Gastrocnemius medialis (tissue), 4 donors: ENCODE measurements at regions not wholly inside any gene's neighbourhood (a gene's known extent, or its start where the extent isn't known, plus 50 kb on each side); places are given as distances from the start of the nearest gene placed in this dataset.

Experiments
- ATAC-seq, 2 donors: fragments of 150-250 bp; one replicate each; pipeline ENCODE4 v1.9.1; 2016
- DNase-seq, 2 donors: peaks; one replicate each; pipeline ENCODE4 v3.0.0-alpha.2; 2019
- H3K27ac ChIP-seq, 4 donors: fragments of 200-600 bp; sonication (generic); 1 replicate in 1 of 4; 2 replicates in 3 of 4; pipeline ENCODE4 v1.5.1; 2016 to 2018; ENCODE audit warnings: mild to moderate bottlenecking in 2 of 4, moderate library complexity in 1 of 4
- H3K27me3 ChIP-seq, 3 donors: fragments of 200-600 bp; sonication (generic) in 2 of 3; 1 replicate in 1 of 3; 2 replicates in 2 of 3; pipeline versions ENCODE4 v1.5.1 to v1.6.0; 2016 to 2019; ENCODE audit warnings: mild to moderate bottlenecking in 1 of 3, moderate library complexity in 1 of 3
- H3K36me3 ChIP-seq, 2 donors: fragments of 200-600 bp; sonication (generic) in 1 of 2; one replicate each; pipeline ENCODE4 v1.5.1; 2017 to 2018
- H3K4me1 ChIP-seq, 2 donors: fragments of 200-600 bp; sonication (generic) in 1 of 2; one replicate each; pipeline ENCODE4 v1.5.1; 2016 to 2017; ENCODE audit warnings: mild to moderate bottlenecking in 2 of 2
- H3K4me3 ChIP-seq, 4 donors: fragments of 200-600 bp; sonication (generic) in 3 of 4; 1 replicate in 1 of 4; 2 replicates in 3 of 4; pipeline ENCODE4 v1.5.1; 2016 to 2019; ENCODE audit warnings: mild to moderate bottlenecking in 2 of 4
- H3K9me3 ChIP-seq, 3 donors: fragments of 200-600 bp; sonication (generic) in 2 of 3; 1 replicate in 1 of 3; 2 replicates in 2 of 3; pipeline ENCODE4 v1.5.1; 2016 to 2019
- POLR2A ChIP-seq, 2 donors: fragments of 450-650 bp; IDR thresholded peaks; one replicate each; pipeline ENCODE4 v1.6.1; 2017; ENCODE audit warnings: antibody characterized with exemption in 2 of 2, mild to moderate bottlenecking in 2 of 2, moderate library complexity in 2 of 2
- in situ Hi-C, 4 donors: fragments of 200-750 bp; cut with MboI; loops; one replicate each; pipeline versions ENCODE4 v1.15.0 to v1.8.0; 2017; ENCODE audit warnings: low sequenced_read_pairs in 4 of 4
- intact Hi-C: fragments of 100-400 bp; cut with DNase I; formaldehyde crosslinking; loops from one replicate; pipeline ENCODE4 v1.15.1; 2023; ENCODE audit warnings: low total_unique reads
- TF ChIP-seq, protein P1 (sequence below), 5 experiments: fragments of 450-650 bp in 3 of 5; fragments of 200-600 bp in 2 of 5; sonication (generic) in 2 of 5; IDR thresholded peaks in 4 of 5; conservative IDR thresholded peaks in 1 of 5; 1 replicate in 4 of 5; 2 replicates in 1 of 5; pipeline ENCODE4 v1.5.1; 2016 to 2019; ENCODE audit warnings: antibody characterized with exemption in 5 of 5, mild to moderate bottlenecking in 3 of 5, moderate library complexity in 3 of 5

DNA sequence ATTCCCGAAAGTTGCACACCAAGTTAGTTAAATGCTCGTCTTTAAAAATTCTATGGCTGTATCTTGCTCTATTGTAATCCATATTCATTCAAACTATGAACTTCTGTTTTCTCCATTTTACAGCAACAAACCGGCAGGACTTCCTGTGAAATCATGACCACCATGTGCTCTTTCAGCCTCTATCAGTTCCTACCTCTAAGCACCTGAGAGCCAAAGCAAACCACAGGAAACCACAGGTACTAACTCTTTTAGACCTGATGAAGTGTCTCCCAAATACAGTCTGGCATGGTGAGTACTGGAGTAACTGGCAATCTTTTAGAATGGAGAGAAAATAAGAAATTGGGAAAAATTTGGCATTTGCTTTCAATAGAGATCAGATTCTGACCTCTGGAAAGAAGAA lies 186.5 kb upstream of the SLITRK3 start:
- H3K4me1 ChIP-seq = no peaks in the 10 kb centered on the region
- no peak for TF ChIP-seq POLR2A (IDR thresholded peaks at IDR 0.05)
- TF ChIP-seq, protein P1, sequence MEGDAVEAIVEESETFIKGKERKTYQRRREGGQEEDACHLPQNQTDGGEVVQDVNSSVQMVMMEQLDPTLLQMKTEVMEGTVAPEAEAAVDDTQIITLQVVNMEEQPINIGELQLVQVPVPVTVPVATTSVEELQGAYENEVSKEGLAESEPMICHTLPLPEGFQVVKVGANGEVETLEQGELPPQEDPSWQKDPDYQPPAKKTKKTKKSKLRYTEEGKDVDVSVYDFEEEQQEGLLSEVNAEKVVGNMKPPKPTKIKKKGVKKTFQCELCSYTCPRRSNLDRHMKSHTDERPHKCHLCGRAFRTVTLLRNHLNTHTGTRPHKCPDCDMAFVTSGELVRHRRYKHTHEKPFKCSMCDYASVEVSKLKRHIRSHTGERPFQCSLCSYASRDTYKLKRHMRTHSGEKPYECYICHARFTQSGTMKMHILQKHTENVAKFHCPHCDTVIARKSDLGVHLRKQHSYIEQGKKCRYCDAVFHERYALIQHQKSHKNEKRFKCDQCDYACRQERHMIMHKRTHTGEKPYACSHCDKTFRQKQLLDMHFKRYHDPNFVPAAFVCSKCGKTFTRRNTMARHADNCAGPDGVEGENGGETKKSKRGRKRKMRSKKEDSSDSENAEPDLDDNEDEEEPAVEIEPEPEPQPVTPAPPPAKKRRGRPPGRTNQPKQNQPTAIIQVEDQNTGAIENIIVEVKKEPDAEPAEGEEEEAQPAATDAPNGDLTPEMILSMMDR (IDR thresholded peaks at IDR 0.05 in 4 of 5, conservative IDR thresholded peaks at IDR 0.05 in 1 of 5) = no peak
- ATAC-seq = no peak
- H3K27me3 ChIP-seq = no peaks in the 10 kb centered on the region
- H3K27ac ChIP-seq = no peak overlapping the region
- intact Hi-C loops = no loop called here
- in situ Hi-C loops = no loop called here
- no peak for DNase-seq
- H3K9me3 ChIP-seq = no peaks in the 10 kb centered on the region
- H3K4me3 ChIP-seq = no peak overlapping the region
- no peaks in the 10 kb centered on the region for H3K36me3 ChIP-seq

DNA sequence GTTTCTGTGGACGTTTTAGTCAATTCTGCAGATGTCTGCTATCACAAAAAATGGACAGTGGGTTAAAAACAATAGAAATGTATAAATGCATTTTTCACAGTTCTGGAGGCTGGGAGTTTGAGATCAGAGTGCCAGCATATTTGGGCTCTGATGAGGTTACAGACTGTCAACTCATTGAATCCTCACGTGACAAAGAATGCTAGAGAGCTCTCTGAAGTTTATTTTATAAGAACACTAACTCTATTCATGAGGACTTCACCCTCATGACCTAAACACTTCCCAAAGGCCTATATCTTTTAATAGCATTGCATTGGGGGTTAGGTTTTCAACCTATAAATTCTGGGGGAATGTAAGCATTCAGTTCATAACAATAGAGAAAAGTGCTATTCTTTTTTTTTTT lies 182.6 kb upstream of the SLITRK3 start:
- ATAC-seq (no peak), DNase-seq (no peak)
- Histone ChIP-seq H3K9me3 (no peaks in the 10 kb centered on the region), H3K27me3 (no peaks in the 10 kb centered on the region), H3K4me3 (no peak overlapping the region), H3K36me3 (no peaks in the 10 kb centered on the region), H3K27ac (no peak overlapping the region), H3K4me1 (no peaks in the 10 kb centered on the region)
- intact Hi-C loops = no loop called here
- in situ Hi-C loops = no loop called here
- TF ChIP-seq POLR2A (IDR thresholded peaks at IDR 0.05) = no peak
- TF ChIP-seq, protein P1 (IDR thresholded peaks at IDR 0.05 in 4 of 5, conservative IDR thresholded peaks at IDR 0.05 in 1 of 5) = no peak

- Histone ChIP-seq H3K27me3 (no peaks in the 10 kb centered on the region), H3K36me3 (no peaks in the 10 kb centered on the region), H3K4me1 (no peaks in the 10 kb centered on the region), H3K27ac (no peak overlapping the region), H3K4me3 (no peak overlapping the region), H3K9me3 (no peaks in the 10 kb centered on the region)
- no peak for ATAC-seq
- in situ Hi-C loops (no loop called here), intact Hi-C loops (no loop called here)
- TF ChIP-seq, protein P1 (IDR thresholded peaks at IDR 0.05 in 4 of 5, conservative IDR thresholded peaks at IDR 0.05 in 1 of 5) = no peak
- no peak for TF ChIP-seq POLR2A (IDR thresholded peaks at IDR 0.05)
- no peak for DNase-seq
These were observed 162.8 kb upstream of the SLITRK3 start for GRCh38 chr3:165359005-165359404.

GRCh38 chr3:165355316-165355715 lies 159.1 kb upstream of the SLITRK3 start:
- no peak for DNase-seq
- no peaks in the 10 kb centered on the region for H3K4me1 ChIP-seq
- H3K36me3 ChIP-seq = no peaks in the 10 kb centered on the region
- H3K9me3 ChIP-seq = no peaks in the 10 kb centered on the region
- intact Hi-C loops (no loop called here), in situ Hi-C loops (no loop called here)
- no peak for ATAC-seq
- no peak overlapping the region for H3K27ac ChIP-seq
- no peak overlapping the region for H3K4me3 ChIP-seq
- TF ChIP-seq, protein P1 (IDR thresholded peaks at IDR 0.05 in 4 of 5, conservative IDR thresholded peaks at IDR 0.05 in 1 of 5) = no peak
- TF ChIP-seq POLR2A (IDR thresholded peaks at IDR 0.05) = no peak
- H3K27me3 ChIP-seq = no peaks in the 10 kb centered on the region

DNA sequence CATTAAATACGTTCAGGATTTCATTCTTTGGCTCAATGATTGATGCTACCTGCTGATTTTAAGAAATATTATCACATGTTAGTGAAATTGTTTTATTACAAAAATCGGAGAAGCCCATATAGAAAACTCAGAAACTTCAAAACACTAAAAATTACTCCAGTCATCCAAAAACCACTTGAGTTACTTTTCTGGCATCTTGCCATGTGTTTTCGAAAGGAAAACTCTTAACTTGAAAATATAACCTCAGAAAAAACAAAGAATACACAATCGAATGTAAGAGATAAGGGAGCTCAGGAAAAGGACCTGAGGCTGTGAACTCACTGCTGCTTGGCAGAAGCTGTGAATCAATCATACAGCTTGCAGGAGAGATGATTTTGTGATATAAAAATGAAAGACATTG lies 151.3 kb upstream of the SLITRK3 start:
- no peak overlapping the region for H3K4me3 ChIP-seq
- ATAC-seq (no peak), DNase-seq (no peak)
- no peak for TF ChIP-seq POLR2A (IDR thresholded peaks at IDR 0.05)
- TF ChIP-seq, protein P1 (IDR thresholded peaks at IDR 0.05 in 4 of 5, conservative IDR thresholded peaks at IDR 0.05 in 1 of 5) = no peak
- H3K36me3 ChIP-seq = no peaks in the 10 kb centered on the region
- in situ Hi-C loops (no loop called here), intact Hi-C loops (no loop called here)
- H3K27ac ChIP-seq = no peak overlapping the region
- no peaks in the 10 kb centered on the region for H3K9me3 ChIP-seq
- H3K27me3 ChIP-seq = no peaks in the 10 kb centered on the region
- H3K4me1 ChIP-seq = no peaks in the 10 kb centered on the region
